ENCODE measurements at regions not wholly inside any gene's neighbourhood (a gene's known extent, or its start where the extent isn't known, plus 50 kb on each side); places are given as distances from the start of the nearest gene placed in this dataset.

DNA sequence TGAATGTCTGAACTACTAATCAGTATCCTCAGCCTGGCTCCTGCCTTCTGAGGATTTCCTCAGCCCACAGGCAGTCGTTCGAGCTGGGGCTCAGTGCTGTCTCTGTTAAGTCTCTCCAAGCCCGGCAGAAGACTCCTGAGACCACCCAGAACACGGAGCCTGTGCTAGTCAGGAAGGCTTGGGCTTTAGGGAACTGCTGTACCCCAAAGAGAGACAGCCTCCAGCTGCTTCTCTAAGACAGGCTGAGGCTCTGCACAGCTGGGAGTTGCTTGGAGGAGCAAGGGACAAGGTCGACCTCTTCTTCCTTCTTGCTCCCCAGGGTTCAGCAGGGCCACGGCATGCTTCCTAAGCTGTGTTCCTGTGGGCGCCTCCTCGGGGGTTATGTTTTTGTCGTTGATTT lies 283.4 kb upstream of the MYT1L start:
- BruUV-seq (replicated peaks), result no TSS peak

More for the DNA sequence above, 283.4 kb upstream of the MYT1L start:
- intact Hi-C loops (cut with micrococcal nuclease), result no loop called here
- no peak overlapping the region for H3K14ac ChIP-seq (replicated peaks; ENCODE audit: low read depth, low read length)
- in situ Hi-C loops (cut with MboI; ENCODE audit: low sequenced_read_pairs), result no loop called here
- H2BK120ac ChIP-seq (ENCODE audit: low read depth, low read length), result no peak overlapping the region
- no peak overlapping the region for H2AK5ac ChIP-seq (ENCODE audit: low read depth, low read length)
- CTCF ChIA-PET, result no interaction called here
- no peak overlapping the region for H2AFZ ChIP-seq (replicated peaks; ENCODE audit: low read length, poor library complexity)
- no peak overlapping the region for H2BK5ac ChIP-seq (ENCODE audit: low read depth, low read length, poor library complexity, severe bottlenecking)
- no peaks in the 10 kb centered on the region for H3K79me1 ChIP-seq (ENCODE audit: low read depth in 1 of 2, low read length in 2 of 2)
- H2BK20ac ChIP-seq (ENCODE audit: low read depth, low read length), result no peak overlapping the region
- H3K23ac ChIP-seq (ENCODE audit: low read depth, low read length), result no peak overlapping the region
- POLR2A ChIA-PET (ENCODE audit: unreplicated experiment), result no interaction called here
- H4K20me1 ChIP-seq (ENCODE audit: insufficient read depth, low read length), result no peaks in the 10 kb centered on the region
- H3K18ac ChIP-seq (ENCODE audit: low read depth, low read length), result no peak overlapping the region
- no peaks in the 10 kb centered on the region for H3K27me3 ChIP-seq (ENCODE audit: control insufficient read depth, insufficient read depth, low read length)
- no peak overlapping the region for H3K4me2 ChIP-seq (ENCODE audit: low read depth, low read length)
- DNase-seq (no peak), ATAC-seq (ENCODE audit: low read depth) (no peak)
- dilution Hi-C loops (cut with HindIII; ENCODE audit: low sequenced_read_pairs, unreplicated experiment), result no loop called here
- H3K9me1 ChIP-seq (ENCODE audit: insufficient read depth, low read length), result no peaks in the 10 kb centered on the region
- no peak overlapping the region for H2BK15ac ChIP-seq (ENCODE audit: low read depth, low read length)
- no peak overlapping the region for H3K4ac ChIP-seq (ENCODE audit: low read depth, low read length)
- H4K91ac ChIP-seq (ENCODE audit: insufficient read depth, low read depth, low read length), result no peak overlapping the region
- peaks cover 4% of the 10 kb centered on the region for H3K9me3 ChIP-seq (ENCODE audit: control insufficient read depth, insufficient read depth, low read length)
- no peak overlapping the region for H4K5ac ChIP-seq (ENCODE audit: low read depth, low read length)
- H4K8ac ChIP-seq (ENCODE audit: low read depth in 2 of 2, low read length in 2 of 2), result no peak overlapping the region
- H3K27ac ChIP-seq (ENCODE audit: insufficient read depth, low read length), result no peak overlapping the region
- H3K4me1 ChIP-seq (ENCODE audit: control insufficient read depth, insufficient read depth, low read length), result no peaks in the 10 kb centered on the region
- no peak overlapping the region for H3K9ac ChIP-seq (ENCODE audit: low read depth, low read length)
- H2AK9ac ChIP-seq (replicated peaks; ENCODE audit: low read depth, low read length, poor library complexity), result no peak overlapping the region
- H3K4me3 ChIP-seq (ENCODE audit: insufficient read depth, low read depth, low read length), result no peak overlapping the region
- 28% methylated on average over 2 of the region's 9 CpGs; no CpG with 5 or more reads in 1 of the 2 experiments for WGBS, 2 experiments (ENCODE audit: extremely low coverage in 2 of 2, insufficient read length in 1 of 2)
- TF ChIP-seq NFE2L2 (IDR thresholded peaks at IDR 0.05; ENCODE audit: low read depth, low read length), result no peak
- H3K36me3 ChIP-seq (ENCODE audit: control insufficient read depth, insufficient read depth, low read length), result no peaks in the 10 kb centered on the region
- H3K56ac ChIP-seq (ENCODE audit: extremely low read depth, insufficient read depth, low read length), result no peak overlapping the region
